Adrenal gland (tissue), 9 donors: ENCODE measurements at regions not wholly inside any gene's neighbourhood (a gene's known extent, or its start where the extent isn't known, plus 50 kb on each side); places are given as distances from the start of the nearest gene placed in this dataset.

ENCODE experiments used
- DNase-seq, 7 donors: peaks; one replicate each; pipeline ENCODE4 v3.0.0-alpha.2; 2019 to 2020
- H3K27ac ChIP-seq, 5 donors: fragments of 200-600 bp; sonication (generic) in 4 of 5; 1 replicate in 3 of 5; 2 replicates in 2 of 5; pipeline versions ENCODE4 v1.5.1 to v1.8.0; 2016 to 2020; ENCODE audit warnings: mild to moderate bottlenecking in 1 of 5
- H3K27me3 ChIP-seq: fragments of 200-600 bp; 2 replicates; pipeline ENCODE4 v1.8.0; 2021
- H3K36me3 ChIP-seq, 2 donors: fragments of 200-600 bp; replicated peaks in 1 of 2; 1 replicate in 1 of 2; 2 replicates in 1 of 2; pipeline versions ENCODE4 v1.5.1 to v1.8.0; 2018 to 2022
- H3K4me1 ChIP-seq, 2 donors: fragments of 200-600 bp; replicated peaks in 1 of 2; 1 replicate in 1 of 2; 2 replicates in 1 of 2; pipeline versions ENCODE4 v1.5.1 to v1.8.0; 2018 to 2021
- H3K4me3 ChIP-seq, 4 donors: fragments of 200-600 bp; sonication (generic) in 3 of 4; one replicate each; pipeline ENCODE4 v1.5.1; 2016 to 2018
- H3K9me3 ChIP-seq, 3 donors: fragments of 200-600 bp; sonication (generic) in 1 of 3; replicated peaks in 1 of 3; 1 replicate in 2 of 3; 2 replicates in 1 of 3; pipeline versions ENCODE4 v1.5.1 to v1.8.0; 2016 to 2021
- POLR2A ChIP-seq, 2 donors: fragments of 450-650 bp; IDR thresholded peaks; one replicate each; pipeline ENCODE4 v1.6.1; 2017; ENCODE audit warnings: antibody characterized with exemption in 2 of 2, mild to moderate bottlenecking in 2 of 2, moderate library complexity in 1 of 2
- WGBS, 4 donors: extraction: QIAGEN DNeasy Blood & Tissue Kit in 2 of 4; methylation state at CpG; one replicate each; pipeline versions ENCODE4 v1.1.5 to v1.1.7; 2013 to 2017; 5-methylcytosine and 5-hydroxymethylcytosine counted together
- intact Hi-C, 2 donors: fragments of 100-400 bp; cut with DNase I; formaldehyde crosslinking; loops; one replicate each; pipeline versions ENCODE4 v1.14.1 to v1.15.0; 2022 to 2023
- TF ChIP-seq, protein P1 (sequence below), 6 experiments: fragments of 450-650 bp in 4 of 6; fragments of 200-600 bp in 2 of 6; sonication (generic) in 1 of 6; IDR thresholded peaks; 1 replicate in 5 of 6; 2 replicates in 1 of 6; pipeline versions ENCODE4 v1.5.1 to v1.8.0; 2016 to 2021; ENCODE audit warnings: antibody characterized with exemption in 6 of 6, mild to moderate bottlenecking in 2 of 6, moderate library complexity in 1 of 6
- donor health status: healthy with polysubstance abuse.
- donor health status: Bipolar disorder and iron deficiency.
- donor health status: DM: yes; HTN: yes; CAD: no.
- donor health status: DM: no; HTN: no; CAD: no.
- donor health status: DM: no; HTN: no; CAD: no.

DNA sequence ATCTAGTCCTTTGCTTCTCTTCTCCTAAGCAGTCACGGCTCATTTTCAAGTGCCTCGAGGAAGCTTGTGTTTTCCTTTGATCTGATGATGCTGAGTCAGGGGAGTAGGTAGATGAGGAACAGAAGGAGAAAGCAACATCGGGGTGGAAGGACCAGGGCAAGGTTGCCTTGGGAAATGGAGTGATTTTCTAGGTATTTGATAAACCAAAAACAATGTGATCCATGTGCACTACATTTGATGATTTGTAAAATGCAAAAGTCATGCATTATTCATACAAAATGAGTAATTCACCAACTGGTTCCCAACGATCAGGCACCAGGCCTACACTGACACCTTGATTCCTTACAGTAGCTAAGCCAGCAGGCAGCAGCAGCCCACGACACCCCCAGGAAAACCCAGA lies 205.3 kb downstream of the ANAPC1 start:
- Histone ChIP-seq H3K4me1 (no peaks in the 10 kb centered on the region), H3K27ac (no peak overlapping the region), H3K36me3 (no peaks in the 10 kb centered on the region), H3K27me3 (no peaks in the 10 kb centered on the region), H3K9me3 (no peaks in the 10 kb centered on the region), H3K4me3 (no peak overlapping the region)
- TF ChIP-seq, protein P1, sequence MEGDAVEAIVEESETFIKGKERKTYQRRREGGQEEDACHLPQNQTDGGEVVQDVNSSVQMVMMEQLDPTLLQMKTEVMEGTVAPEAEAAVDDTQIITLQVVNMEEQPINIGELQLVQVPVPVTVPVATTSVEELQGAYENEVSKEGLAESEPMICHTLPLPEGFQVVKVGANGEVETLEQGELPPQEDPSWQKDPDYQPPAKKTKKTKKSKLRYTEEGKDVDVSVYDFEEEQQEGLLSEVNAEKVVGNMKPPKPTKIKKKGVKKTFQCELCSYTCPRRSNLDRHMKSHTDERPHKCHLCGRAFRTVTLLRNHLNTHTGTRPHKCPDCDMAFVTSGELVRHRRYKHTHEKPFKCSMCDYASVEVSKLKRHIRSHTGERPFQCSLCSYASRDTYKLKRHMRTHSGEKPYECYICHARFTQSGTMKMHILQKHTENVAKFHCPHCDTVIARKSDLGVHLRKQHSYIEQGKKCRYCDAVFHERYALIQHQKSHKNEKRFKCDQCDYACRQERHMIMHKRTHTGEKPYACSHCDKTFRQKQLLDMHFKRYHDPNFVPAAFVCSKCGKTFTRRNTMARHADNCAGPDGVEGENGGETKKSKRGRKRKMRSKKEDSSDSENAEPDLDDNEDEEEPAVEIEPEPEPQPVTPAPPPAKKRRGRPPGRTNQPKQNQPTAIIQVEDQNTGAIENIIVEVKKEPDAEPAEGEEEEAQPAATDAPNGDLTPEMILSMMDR (IDR thresholded peaks at IDR 0.05), result no peak
- TF ChIP-seq POLR2A (IDR thresholded peaks at IDR 0.05), result no peak
- WGBS, 4 donors, result 48 to 64% (median 51%) methylated on average over 5 of the region's 5 CpGs
- DNase-seq, result no peak
- intact Hi-C loops, result no loop called here

DNA sequence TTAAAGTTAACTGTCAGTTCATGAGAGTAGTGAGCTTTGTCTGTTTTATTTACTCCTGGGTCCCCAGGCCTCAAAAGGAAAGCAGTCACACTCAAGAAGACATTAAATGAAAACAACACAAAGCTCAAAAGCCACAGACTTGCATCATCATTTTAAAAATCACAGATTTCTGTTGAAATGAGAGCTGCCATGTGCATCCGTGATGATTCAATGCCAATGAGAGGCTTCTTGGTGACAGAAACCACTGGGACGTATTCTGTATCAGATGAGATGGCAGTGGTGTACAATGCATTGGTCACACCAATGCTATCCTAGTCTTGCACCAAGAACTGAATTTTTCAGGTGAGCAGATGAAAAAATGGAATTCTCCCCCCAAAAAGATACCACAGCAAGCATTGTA lies 204.8 kb downstream of the ANAPC1 start:
- no peak overlapping the region for H3K4me3 ChIP-seq
- intact Hi-C loops, result no loop called here
- H3K27ac ChIP-seq, result no peak overlapping the region
- H3K9me3 ChIP-seq, result no peaks in the 10 kb centered on the region
- TF ChIP-seq, protein P1 (IDR thresholded peaks at IDR 0.05), result no peak
- TF ChIP-seq POLR2A (IDR thresholded peaks at IDR 0.05), result no peak
- H3K36me3 ChIP-seq, result no peaks in the 10 kb centered on the region
- no peaks in the 10 kb centered on the region for H3K4me1 ChIP-seq
- 70 to 88% (median 83%) methylated on average over 2 of the region's 2 CpGs for WGBS, 4 donors
- no peak for DNase-seq
- no peaks in the 10 kb centered on the region for H3K27me3 ChIP-seq

DNA sequence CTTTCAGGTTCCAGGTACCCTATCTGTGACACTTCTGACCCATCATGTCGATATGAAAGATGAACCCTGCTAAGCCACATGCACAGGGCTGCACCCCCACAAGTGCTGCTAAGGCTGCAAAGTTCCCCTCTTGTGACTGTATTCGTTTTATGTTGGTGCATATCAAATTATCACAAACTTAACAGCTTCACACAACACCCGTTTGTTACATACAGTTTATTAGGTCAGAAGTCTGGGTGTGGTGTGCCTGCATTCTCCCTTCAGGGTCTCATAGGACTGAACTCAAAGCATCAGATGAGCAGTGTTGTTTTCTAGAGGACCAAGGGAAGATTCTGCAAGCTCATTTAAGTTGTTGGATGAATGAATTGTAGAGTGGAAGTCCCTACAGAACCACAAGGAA lies 199.4 kb downstream of the ANAPC1 start:
- intact Hi-C loops, result no loop called here
- Histone ChIP-seq H3K36me3 (no peaks in the 10 kb centered on the region), H3K27me3 (no peaks in the 10 kb centered on the region), H3K4me1 (no peaks in the 10 kb centered on the region), H3K9me3 (no peaks in the 10 kb centered on the region), H3K27ac (no peak overlapping the region), H3K4me3 (no peak overlapping the region)
- no peak for DNase-seq
- no peak for TF ChIP-seq POLR2A (IDR thresholded peaks at IDR 0.05)
- TF ChIP-seq, protein P1 (IDR thresholded peaks at IDR 0.05), result no peak
- 75 to 90% (median 83%) methylated on average over 3 of the region's 3 CpGs for WGBS, 4 donors

DNA sequence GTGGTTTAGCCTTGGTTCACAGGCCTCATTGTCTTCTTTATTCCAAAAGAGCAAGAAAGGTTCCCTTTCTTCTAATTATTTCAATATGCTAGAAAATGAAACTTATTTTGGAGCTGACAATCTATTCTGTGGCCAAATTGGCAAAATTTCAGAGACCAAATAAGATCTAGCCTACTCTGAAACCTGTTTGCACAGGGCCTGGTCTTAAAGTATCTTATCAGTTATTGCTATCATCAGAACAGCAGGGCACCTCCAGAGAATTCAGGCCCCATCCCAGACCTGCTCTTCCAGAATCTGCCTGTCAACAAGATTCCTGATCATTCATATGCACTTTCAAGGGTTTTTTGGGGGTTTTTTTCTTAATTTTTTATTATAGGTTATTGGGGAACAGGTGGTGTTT lies 198.7 kb downstream of the ANAPC1 start:
- intact Hi-C loops, result no loop called here
- Histone ChIP-seq H3K27ac (no peak overlapping the region), H3K27me3 (no peaks in the 10 kb centered on the region), H3K4me3 (no peak overlapping the region), H3K9me3 (no peaks in the 10 kb centered on the region), H3K36me3 (no peaks in the 10 kb centered on the region), H3K4me1 (no peaks in the 10 kb centered on the region)
- no peak for DNase-seq
- TF ChIP-seq POLR2A (IDR thresholded peaks at IDR 0.05), result no peak
- TF ChIP-seq, protein P1 (IDR thresholded peaks at IDR 0.05), result no peak
